PC-9 (cell line): ENCODE measurements at regions not wholly inside any gene's neighbourhood (a gene's known extent, or its start where the extent isn't known, plus 50 kb on each side); places are given as distances from the start of the nearest gene placed in this dataset.

Source experiments
- BruUV-seq: library from RNA; stranded (reverse); fragments of 400-500 nt; replicated peaks from 2 replicates; lab custom pipeline; 2021; lab: Mats Ljungman, UMichigan
- CTCF ChIA-PET: fragments of 300-600 bp; sonication (Branson Sonifier 250); formaldehyde crosslinking; loops from one replicate; lab custom pipeline; 2022; ENCODE audit warnings: antibody characterized with exemption; lab: Charles Lee
- POLR2A ChIA-PET: fragments of 300-600 bp; sonication (Branson Sonifier 250); formaldehyde crosslinking; loops from one replicate; lab custom pipeline; 2022; ENCODE audit warnings: antibody characterized with exemption; ENCODE audit not compliant: unreplicated experiment; lab: Charles Lee
- DNase-seq, 2 experiments: peaks; one replicate each; pipeline versions ENCODE4 v3.0.0 to v3.0.0-alpha.2; 2015 to 2022; ENCODE audit warnings: mixed read lengths in 1 of 2
- H2AFZ ChIP-seq: fragments of 200-600 bp; sonication (generic); 2 replicates; pipeline ENCODE4 v1.8.1; 2017; ENCODE audit warnings: antibody characterized with exemption
- H3F3A ChIP-seq: fragments of 200-600 bp; sonication (generic); 2 replicates; pipeline ENCODE4 v1.8.1; 2017; ENCODE audit warnings: antibody characterized with exemption, mild to moderate bottlenecking, low read depth; ENCODE audit not compliant: insufficient read depth
- H3K27ac ChIP-seq: fragments of 200-600 bp; sonication (generic); 2 replicates; pipeline ENCODE4 v1.6.1; 2016; ENCODE audit warnings: mixed run types
- H3K27me3 ChIP-seq: fragments of 200-600 bp; sonication (generic); 2 replicates; pipeline ENCODE4 v1.6.1; 2016; ENCODE audit warnings: low read depth, mixed run types; ENCODE audit not compliant: insufficient read depth
- H3K36me3 ChIP-seq: fragments of 200-600 bp; sonication (generic); 2 replicates; pipeline ENCODE4 v1.6.1; 2016; ENCODE audit warnings: low read depth, mixed run types
- H3K4me1 ChIP-seq: fragments of 200-600 bp; sonication (generic); replicated peaks from 2 replicates; pipeline ENCODE4 v1.6.1; 2016; ENCODE audit warnings: mixed run types; ENCODE audit not compliant: insufficient read depth
- H3K4me2 ChIP-seq: fragments of 200-600 bp; sonication (generic); 2 replicates; pipeline ENCODE4 v1.6.1; 2017; ENCODE audit warnings: mixed run types
- H3K4me3 ChIP-seq: fragments of 200-600 bp; sonication (generic); 2 replicates; pipeline ENCODE4 v1.6.1; 2016; ENCODE audit warnings: mixed run types
- H3K79me2 ChIP-seq: fragments of 200-600 bp; sonication (generic); 2 replicates; pipeline ENCODE4 v1.6.1; 2017; ENCODE audit warnings: low read depth, mixed run types
- H3K9me2 ChIP-seq: fragments of 200-600 bp; sonication (generic); 2 replicates; pipeline ENCODE4 v1.8.1; 2017; ENCODE audit warnings: mild to moderate bottlenecking; ENCODE audit not compliant: insufficient read depth
- H3K9me3 ChIP-seq: fragments of 200-600 bp; sonication (generic); 2 replicates; pipeline ENCODE4 v1.8.1; 2016; ENCODE audit warnings: low read depth; ENCODE audit not compliant: insufficient read depth
- H4K20me1 ChIP-seq: fragments of 200-600 bp; sonication (generic); 2 replicates; pipeline ENCODE4 v1.8.1; 2017; ENCODE audit not compliant: insufficient read depth
- EZH2 ChIP-seq: fragments of 200-600 bp; sonication (generic); IDR thresholded peaks from 2 replicates; pipeline ENCODE4 v1.8.0; 2017; ENCODE audit warnings: antibody characterized with exemption, low read depth
- intact Hi-C: fragments of 100-400 bp; cut with micrococcal nuclease; formaldehyde crosslinking; loops from one replicate; pipeline ENCODE4 v1.10.0; 2022; ENCODE audit not compliant: unreplicated experiment
- TF ChIP-seq, protein P1 (sequence below): fragments of 200-600 bp; sonication (generic); conservative IDR thresholded peaks from 2 replicates; pipeline ENCODE4 v1.6.1; 2017; ENCODE audit warnings: mixed run types, antibody characterized with exemption, mild to moderate bottlenecking, moderate library complexity

DNA sequence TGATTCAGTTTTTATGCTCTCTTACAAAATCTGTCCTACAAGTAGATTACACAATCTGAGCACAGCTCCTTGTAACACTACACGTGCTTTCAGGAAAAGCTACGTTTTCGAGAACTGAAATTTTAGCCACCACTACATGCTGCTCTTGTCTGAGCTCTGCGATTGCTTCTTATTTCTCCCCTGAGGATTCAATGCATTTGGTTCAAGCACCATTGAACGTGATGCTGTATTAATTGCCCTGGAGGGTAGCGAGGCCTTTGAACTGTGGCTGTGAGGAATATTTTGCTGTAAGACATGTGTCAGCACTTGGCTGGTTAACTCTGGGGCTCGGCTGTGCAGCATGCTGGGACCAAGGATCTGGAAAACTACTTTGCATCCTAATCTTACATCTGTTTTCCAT lies 405.8 kb downstream of the EPHA4 start:
- Histone ChIP-seq H2AFZ (no peak overlapping the region), H3K36me3 (no peaks in the 10 kb centered on the region), H3K4me2 (no peak overlapping the region), H3K9me2 (no peaks in the 10 kb centered on the region), H3K27me3 (no peaks in the 10 kb centered on the region), H3K4me3 (no peak overlapping the region), H3K9me3 (no peaks in the 10 kb centered on the region), H3F3A (no peaks in the 10 kb centered on the region), H3K4me1 (no peaks in the 10 kb centered on the region), H3K27ac (no peak overlapping the region), H3K79me2 (no peaks in the 10 kb centered on the region), H4K20me1 (no peaks in the 10 kb centered on the region)
- intact Hi-C loops: no loop called here
- no TSS peak for BruUV-seq
- POLR2A ChIA-PET: no interaction called here
- CTCF ChIA-PET: no interaction called here
- DNase-seq: no peak
- no peak for TF ChIP-seq EZH2
- TF ChIP-seq, protein P1, sequence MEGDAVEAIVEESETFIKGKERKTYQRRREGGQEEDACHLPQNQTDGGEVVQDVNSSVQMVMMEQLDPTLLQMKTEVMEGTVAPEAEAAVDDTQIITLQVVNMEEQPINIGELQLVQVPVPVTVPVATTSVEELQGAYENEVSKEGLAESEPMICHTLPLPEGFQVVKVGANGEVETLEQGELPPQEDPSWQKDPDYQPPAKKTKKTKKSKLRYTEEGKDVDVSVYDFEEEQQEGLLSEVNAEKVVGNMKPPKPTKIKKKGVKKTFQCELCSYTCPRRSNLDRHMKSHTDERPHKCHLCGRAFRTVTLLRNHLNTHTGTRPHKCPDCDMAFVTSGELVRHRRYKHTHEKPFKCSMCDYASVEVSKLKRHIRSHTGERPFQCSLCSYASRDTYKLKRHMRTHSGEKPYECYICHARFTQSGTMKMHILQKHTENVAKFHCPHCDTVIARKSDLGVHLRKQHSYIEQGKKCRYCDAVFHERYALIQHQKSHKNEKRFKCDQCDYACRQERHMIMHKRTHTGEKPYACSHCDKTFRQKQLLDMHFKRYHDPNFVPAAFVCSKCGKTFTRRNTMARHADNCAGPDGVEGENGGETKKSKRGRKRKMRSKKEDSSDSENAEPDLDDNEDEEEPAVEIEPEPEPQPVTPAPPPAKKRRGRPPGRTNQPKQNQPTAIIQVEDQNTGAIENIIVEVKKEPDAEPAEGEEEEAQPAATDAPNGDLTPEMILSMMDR: no peak

DNA sequence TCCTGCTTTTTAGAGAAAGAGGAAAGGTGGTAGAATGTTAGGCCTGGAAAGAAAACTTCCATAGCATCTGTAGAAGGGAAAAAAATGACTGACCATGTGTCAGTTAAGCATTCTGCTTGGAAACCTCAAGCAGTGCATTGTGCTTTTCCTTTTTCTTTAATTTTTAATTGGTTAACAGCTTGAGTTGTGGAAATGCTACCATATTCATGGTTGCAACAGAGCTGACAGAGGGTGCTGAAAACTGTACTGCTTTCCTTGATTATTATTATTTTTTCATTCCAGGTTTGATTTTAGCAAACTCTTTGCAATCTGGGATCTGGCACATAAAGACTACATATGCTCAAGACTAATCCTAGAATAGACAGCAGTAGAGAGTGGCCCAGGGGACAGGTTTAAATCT lies 404.5 kb downstream of the EPHA4 start:
- no TSS peak for BruUV-seq
- no peak overlapping the region for H3K4me3 ChIP-seq
- no peaks in the 10 kb centered on the region for H4K20me1 ChIP-seq
- ChIA-PET POLR2A (no interaction called here), CTCF (no interaction called here)
- H3K79me2 ChIP-seq: no peaks in the 10 kb centered on the region
- H3K27ac ChIP-seq: no peak overlapping the region
- H3K9me3 ChIP-seq: no peaks in the 10 kb centered on the region
- no peaks in the 10 kb centered on the region for H3K27me3 ChIP-seq
- H3K4me2 ChIP-seq: no peak overlapping the region
- no peaks in the 10 kb centered on the region for H3K9me2 ChIP-seq
- TF ChIP-seq, protein P1: no peak
- no peak for TF ChIP-seq EZH2
- H3K4me1 ChIP-seq: no peaks in the 10 kb centered on the region
- H3F3A ChIP-seq: no peaks in the 10 kb centered on the region
- H3K36me3 ChIP-seq: no peaks in the 10 kb centered on the region
- intact Hi-C loops: no loop called here
- no peak for DNase-seq
- no peak overlapping the region for H2AFZ ChIP-seq

DNA sequence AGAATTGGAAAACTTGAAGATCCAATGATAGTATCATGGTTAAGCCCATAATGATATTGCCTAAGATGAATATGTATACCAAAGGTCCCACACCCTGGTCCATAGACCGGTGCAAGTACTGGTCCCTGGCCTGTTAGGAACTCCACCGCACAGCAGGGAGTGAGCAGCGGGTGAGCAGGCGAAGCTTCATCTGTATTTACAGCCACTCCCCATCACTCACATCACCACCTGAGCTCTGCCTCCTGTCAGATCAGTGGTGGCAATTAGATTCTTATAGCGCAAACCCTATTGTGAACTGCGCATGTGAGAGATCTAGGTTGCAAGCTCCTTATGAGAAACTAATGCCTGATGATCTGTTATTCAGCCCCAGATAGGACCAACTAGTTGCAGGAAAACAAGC lies 402.4 kb downstream of the EPHA4 start:
- intact Hi-C loops: no loop called here
- no TSS peak for BruUV-seq
- CTCF ChIA-PET: no interaction called here

More for the DNA sequence above, 402.4 kb downstream of the EPHA4 start:
- Histone ChIP-seq H3K9me3 (no peaks in the 10 kb centered on the region), H3K36me3 (no peaks in the 10 kb centered on the region), H3K4me3 (no peak overlapping the region), H3K27me3 (no peaks in the 10 kb centered on the region), H4K20me1 (no peaks in the 10 kb centered on the region), H3K4me2 (no peak overlapping the region), H3K9me2 (no peaks in the 10 kb centered on the region), H3K79me2 (no peaks in the 10 kb centered on the region), H2AFZ (no peak overlapping the region), H3K4me1 (no peaks in the 10 kb centered on the region), H3K27ac (no peak overlapping the region), H3F3A (no peaks in the 10 kb centered on the region)
- POLR2A ChIA-PET: no interaction called here
- no peak for DNase-seq
- TF ChIP-seq EZH2: no peak
- TF ChIP-seq, protein P1: no peak
